ENCODE measurements at regions not wholly inside any gene's neighbourhood (a gene's known extent, or its start where the extent isn't known, plus 50 kb on each side); places are given as distances from the start of the nearest gene placed in this dataset.

DNA sequence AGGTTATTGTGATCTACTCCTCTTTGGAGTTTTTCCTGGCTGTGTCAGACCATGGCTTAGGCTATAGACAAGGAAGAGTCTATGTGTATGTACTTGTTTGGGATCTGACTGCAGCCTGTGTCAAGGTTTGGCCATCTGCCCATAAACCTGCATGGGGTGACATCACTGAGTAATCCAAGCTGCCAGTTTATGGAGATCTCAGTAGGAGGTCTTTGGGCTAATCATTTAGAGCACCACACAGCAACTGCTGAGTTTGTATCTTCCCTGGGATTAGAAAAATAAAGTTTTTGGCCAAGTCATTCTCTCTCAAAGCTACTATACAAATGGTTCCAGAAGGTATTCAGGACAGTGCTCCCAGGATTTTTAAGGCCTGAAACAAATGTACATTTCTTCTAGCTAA lies 65.5 kb upstream of the HSPB3 start:
- TF ChIP-seq, protein P1, sequence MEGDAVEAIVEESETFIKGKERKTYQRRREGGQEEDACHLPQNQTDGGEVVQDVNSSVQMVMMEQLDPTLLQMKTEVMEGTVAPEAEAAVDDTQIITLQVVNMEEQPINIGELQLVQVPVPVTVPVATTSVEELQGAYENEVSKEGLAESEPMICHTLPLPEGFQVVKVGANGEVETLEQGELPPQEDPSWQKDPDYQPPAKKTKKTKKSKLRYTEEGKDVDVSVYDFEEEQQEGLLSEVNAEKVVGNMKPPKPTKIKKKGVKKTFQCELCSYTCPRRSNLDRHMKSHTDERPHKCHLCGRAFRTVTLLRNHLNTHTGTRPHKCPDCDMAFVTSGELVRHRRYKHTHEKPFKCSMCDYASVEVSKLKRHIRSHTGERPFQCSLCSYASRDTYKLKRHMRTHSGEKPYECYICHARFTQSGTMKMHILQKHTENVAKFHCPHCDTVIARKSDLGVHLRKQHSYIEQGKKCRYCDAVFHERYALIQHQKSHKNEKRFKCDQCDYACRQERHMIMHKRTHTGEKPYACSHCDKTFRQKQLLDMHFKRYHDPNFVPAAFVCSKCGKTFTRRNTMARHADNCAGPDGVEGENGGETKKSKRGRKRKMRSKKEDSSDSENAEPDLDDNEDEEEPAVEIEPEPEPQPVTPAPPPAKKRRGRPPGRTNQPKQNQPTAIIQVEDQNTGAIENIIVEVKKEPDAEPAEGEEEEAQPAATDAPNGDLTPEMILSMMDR (IDR thresholded peaks at IDR 0.05), result no peak
- TF ChIP-seq POLR2A (IDR thresholded peaks at IDR 0.05), result no peak

Data from thyroid gland (tissue), 4 donors.